ENCODE measurements at regions not wholly inside any gene's neighbourhood (a gene's known extent, or its start where the extent isn't known, plus 50 kb on each side); places are given as distances from the start of the nearest gene placed in this dataset.

GRCh38 chr7:25926009-25926408 is 226.0 kb upstream of the NFE2L3 start:
- intact Hi-C loops (cut with DNase I), result no loop called here
- H3K27ac ChIP-seq, result no peak overlapping the region
- no peak for TF ChIP-seq CTCF (IDR thresholded peaks at IDR 0.05)
- TF ChIP-seq POLR2A (IDR thresholded peaks at IDR 0.05), result no peak
- H3K36me3 ChIP-seq (replicated peaks in 1 of 2), result no peaks in the 10 kb centered on the region
- 24 to 65% (median 49%) methylated on average over 7 of the region's 7 CpGs for WGBS, 4 donors
- no peak overlapping the region for H3K4me3 ChIP-seq
- no peaks in the 10 kb centered on the region for H3K4me1 ChIP-seq (replicated peaks in 1 of 2)
- no peaks in the 10 kb centered on the region for H3K9me3 ChIP-seq (replicated peaks in 1 of 3)
- no peaks in the 10 kb centered on the region for H3K27me3 ChIP-seq
- peak in 4 of 7 donors; percentile 18 to 39 (median 30) for DNase-seq

GRCh38 chr7:25926451-25926850 is 225.5 kb upstream of the NFE2L3 start:
- DNase-seq, result no peak

GRCh38 chr7:25926891-25927625 is 224.9 kb upstream of the NFE2L3 start:
- Histone ChIP-seq H3K9me3 (replicated peaks in 1 of 3) (no peaks in the 10 kb centered on the region), H3K27me3 (no peaks in the 10 kb centered on the region), H3K36me3 (replicated peaks in 1 of 2) (no peaks in the 10 kb centered on the region), H3K4me1 (replicated peaks in 1 of 2) (no peaks in the 10 kb centered on the region), H3K4me3 (no peak overlapping the region), H3K27ac (no peak overlapping the region)
- intact Hi-C loops (cut with DNase I), result no loop called here
- WGBS, 4 donors, result 62 to 70% (median 66%) methylated on average over 7 of the region's 7 CpGs
- no peak for DNase-seq
- TF ChIP-seq CTCF (IDR thresholded peaks at IDR 0.05) (no peak), POLR2A (IDR thresholded peaks at IDR 0.05) (no peak)

More at GRCh38 chr7:25926451-25926850, 225.5 kb upstream of the NFE2L3 start:
- no peaks in the 10 kb centered on the region for H3K36me3 ChIP-seq (replicated peaks in 1 of 2)
- 78 to 82% (median 80%) methylated on average over 2 of the region's 2 CpGs for WGBS, 4 donors
- no peak overlapping the region for H3K27ac ChIP-seq
- H3K4me1 ChIP-seq (replicated peaks in 1 of 2), result no peaks in the 10 kb centered on the region
- H3K27me3 ChIP-seq, result no peaks in the 10 kb centered on the region
- H3K4me3 ChIP-seq, result no peak overlapping the region
- no peak for TF ChIP-seq POLR2A (IDR thresholded peaks at IDR 0.05)
- TF ChIP-seq CTCF (IDR thresholded peaks at IDR 0.05), result no peak
- intact Hi-C loops (cut with DNase I), result no loop called here
- no peaks in the 10 kb centered on the region for H3K9me3 ChIP-seq (replicated peaks in 1 of 3)

- H3K36me3 ChIP-seq (replicated peaks in 1 of 2), result no peaks in the 10 kb centered on the region
These were observed 224.4 kb upstream of the NFE2L3 start for GRCh38 chr7:25927626-25927978.

More at GRCh38 chr7:25927626-25927978, 224.4 kb upstream of the NFE2L3 start:
- no peaks in the 10 kb centered on the region for H3K9me3 ChIP-seq (replicated peaks in 1 of 3)
- no peaks in the 10 kb centered on the region for H3K27me3 ChIP-seq
- no peaks in the 10 kb centered on the region for H3K4me1 ChIP-seq (replicated peaks in 1 of 2)
- no peak overlapping the region for H3K27ac ChIP-seq
- intact Hi-C loops (cut with DNase I), result no loop called here
- H3K4me3 ChIP-seq, result no peak overlapping the region
- no peak for TF ChIP-seq CTCF (IDR thresholded peaks at IDR 0.05)
- TF ChIP-seq POLR2A (IDR thresholded peaks at IDR 0.05), result no peak
- 78 to 91% (median 84%) methylated on average over 4 of the region's 4 CpGs for WGBS, 4 donors
- no peak for DNase-seq

Measured in adrenal gland (tissue), 9 donors.